NCI-H1105 (cell line): ENCODE measurements at regions not wholly inside any gene's neighbourhood (a gene's known extent, or its start where the extent isn't known, plus 50 kb on each side); places are given as distances from the start of the nearest gene placed in this dataset.

ENCODE experiments used
- DNase-seq: peaks from one replicate; lab custom pipeline; 2025; lab: John Stamatoyannopoulos, UW

DNA sequence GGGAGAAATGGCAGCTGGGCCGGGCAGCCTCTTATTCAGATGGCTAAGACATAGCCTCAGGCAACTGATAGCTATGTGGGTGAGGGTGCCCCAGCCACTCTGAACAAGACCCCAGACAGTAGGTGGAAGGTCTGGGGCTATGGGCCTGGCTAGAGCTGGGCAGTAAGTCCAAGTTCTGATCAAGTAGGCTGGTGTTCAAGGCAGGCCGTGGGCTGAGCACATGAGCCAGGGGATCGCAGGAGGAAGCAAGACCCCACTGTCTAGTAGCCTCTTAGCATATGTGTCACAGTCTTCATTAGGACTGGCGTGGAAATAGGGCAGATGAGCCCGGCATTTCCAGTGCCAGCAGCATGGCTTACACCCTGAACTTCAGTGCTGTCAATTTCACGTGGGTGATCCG lies 192.1 kb downstream of the ADAMTS15 start:
- no peak for DNase-seq

DNA sequence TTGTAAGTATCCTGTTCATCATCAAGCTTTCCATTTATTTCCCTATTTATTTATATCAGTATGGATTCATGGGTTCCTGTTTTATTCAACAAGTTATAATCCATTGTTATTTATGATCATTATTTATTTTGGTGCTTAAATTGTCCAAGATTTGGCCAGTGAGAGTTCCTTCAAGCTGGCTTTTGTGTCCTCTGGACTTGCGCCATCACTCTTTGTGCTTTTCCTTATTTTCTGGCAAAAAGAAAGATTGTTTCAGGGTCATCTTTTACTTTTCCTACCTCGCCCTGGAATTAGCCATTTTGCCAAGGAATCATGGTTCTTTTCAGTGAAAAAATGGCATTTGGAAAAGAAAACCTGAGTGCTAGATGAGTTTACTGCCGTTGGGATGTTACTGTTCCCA lies 193.4 kb downstream of the ADAMTS15 start:
- DNase-seq: no peak

DNA sequence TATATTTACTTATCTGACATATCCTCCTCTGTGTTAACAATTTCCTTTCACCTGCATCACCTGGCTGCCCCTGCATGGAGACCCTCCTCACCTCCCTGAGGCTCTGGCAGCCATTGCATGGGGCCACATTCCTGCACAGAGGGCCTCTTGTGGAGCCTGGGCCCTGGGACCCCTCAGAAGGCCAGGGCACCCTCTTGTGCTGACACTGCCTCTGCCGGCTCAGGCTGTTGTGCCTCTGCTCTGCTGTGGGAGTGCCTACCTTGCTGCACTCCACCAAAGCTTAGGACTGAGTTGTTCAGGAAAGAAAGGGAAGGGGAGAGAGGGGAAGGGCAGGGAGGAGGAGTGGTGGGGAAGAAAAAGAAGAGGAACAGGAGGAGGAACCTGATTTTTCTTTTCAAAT lies 194.5 kb downstream of the ADAMTS15 start:
- no peak for DNase-seq

DNA sequence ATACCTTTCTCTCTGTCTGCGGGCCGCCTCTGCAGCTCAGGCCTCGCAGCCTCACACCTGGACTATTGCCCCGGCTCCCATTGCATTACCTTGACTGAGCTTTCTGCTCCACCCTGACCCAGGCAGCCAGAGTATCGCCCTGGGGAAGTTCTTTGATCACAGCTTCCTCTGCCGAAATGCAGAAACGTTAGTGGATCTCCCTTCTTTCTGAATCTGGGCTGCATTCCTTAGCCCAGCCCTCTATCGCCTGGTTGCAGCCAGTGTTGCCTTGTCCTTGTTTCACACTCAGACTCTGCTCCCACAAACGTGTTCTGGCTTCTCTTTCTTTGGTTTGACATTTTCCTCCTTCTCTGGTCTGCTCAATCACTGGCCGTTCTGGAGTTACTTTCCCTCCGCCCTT lies 195.7 kb downstream of the ADAMTS15 start:
- DNase-seq: no peak

DNA sequence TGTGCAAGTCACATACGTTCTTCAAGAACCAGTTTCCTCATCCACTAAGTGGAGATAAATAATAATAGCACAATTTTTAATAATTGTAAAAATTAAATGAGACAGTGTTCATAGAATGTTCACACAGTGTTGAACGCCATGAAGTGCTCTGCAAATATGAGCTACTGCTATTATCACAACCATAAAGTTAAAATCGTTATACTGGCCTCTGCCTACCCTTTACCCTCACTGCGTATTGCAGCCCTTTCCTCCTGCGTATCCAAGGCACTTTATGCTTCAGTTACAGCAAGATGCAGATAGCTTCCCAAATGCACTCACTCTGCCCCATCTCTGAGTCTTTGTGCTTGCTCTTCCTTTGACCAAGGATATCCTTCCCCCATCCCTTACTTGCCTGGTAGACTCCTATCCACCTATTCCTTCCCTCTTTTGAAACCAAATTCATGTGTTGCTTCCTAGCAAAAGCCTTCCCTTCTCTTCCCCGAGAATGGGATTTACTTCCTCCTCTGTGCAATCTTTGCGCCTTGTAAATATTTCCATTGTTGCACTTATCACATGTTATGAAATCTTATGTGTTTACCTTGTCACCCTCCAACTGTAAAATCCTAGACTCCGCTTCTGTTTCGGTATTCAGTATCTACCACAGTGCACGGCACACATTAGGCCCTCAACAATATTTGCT lies 196.9 kb downstream of the ADAMTS15 start:
- DNase-seq: no peak

DNA sequence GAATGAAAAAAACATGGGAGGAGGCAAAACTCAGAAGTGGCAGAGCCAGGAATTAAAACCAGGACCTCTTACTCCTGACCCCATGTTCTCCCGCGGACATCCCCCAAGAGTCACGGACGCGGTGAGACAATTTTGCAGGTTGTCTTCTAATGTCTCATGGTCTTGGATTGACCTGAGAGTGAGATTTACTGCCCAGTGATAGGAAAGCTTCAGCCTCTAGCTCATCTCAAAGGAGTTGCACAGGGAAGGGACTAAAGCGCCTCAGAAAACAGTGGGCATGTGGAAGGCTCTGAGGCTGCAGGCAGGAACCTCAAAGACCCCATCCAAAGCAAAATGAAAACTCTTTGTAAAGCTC lies 197.4 kb downstream of the ADAMTS15 start:
- no peak for DNase-seq

DNA sequence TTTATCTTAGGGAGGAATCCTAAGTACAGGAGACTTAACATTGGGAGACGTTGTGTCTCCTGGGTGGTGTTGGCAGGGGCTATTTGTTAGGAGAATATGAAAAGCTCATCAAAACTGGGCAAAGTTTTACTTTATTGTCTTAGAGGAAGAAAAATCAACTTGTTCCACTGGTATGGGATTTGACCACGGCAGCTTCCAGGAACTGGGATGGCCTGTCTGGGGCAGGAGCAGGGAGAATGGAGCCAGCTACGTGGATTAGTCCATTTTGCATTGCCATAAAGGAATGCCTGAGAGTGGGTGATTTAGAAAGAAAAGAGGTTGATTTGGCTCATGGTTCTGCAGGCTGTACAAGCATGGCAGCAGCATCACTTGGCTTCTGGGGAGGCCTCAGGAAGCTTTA lies 198.4 kb downstream of the ADAMTS15 start:
- no peak for DNase-seq

DNA sequence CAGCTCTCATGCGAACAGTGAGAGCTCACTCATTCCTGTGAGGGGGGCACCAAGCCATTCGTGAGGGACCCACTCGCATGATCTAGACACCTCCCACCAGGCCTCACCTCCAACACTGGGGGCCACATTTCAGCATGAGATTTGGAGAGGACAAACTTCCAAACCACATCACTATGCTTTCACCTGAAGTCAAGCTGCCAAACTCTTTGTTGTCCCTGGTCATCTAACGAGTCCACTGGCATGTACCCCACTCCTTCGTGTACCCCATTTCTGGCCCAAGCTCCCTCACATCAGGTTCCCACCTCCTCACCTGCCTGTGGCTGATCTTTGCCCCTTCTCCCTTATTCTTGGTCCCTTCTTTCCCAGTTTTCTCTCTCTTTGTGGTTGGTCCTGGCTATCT lies 198.9 kb downstream of the ADAMTS15 start:
- DNase-seq: no peak

DNA sequence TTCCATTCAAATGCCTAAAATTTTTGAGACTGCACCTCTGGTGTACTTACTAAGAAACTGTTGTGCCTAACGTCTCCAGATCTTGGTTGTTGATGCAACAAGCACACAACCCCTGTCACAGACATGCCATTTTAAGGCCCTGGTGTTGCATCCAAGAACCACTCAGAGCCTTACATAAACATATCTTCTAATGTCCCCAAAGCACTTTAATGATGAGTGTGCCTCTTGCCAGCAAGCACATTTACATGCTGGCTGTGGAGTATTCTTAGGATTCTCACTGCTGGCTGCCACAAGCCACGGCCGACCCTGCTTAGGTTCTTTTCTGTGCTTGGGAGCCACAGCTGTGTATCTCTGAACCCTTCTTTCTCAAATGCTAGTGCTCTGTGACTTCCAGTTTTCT lies 201.4 kb downstream of the ADAMTS15 start:
- no peak for DNase-seq

DNA sequence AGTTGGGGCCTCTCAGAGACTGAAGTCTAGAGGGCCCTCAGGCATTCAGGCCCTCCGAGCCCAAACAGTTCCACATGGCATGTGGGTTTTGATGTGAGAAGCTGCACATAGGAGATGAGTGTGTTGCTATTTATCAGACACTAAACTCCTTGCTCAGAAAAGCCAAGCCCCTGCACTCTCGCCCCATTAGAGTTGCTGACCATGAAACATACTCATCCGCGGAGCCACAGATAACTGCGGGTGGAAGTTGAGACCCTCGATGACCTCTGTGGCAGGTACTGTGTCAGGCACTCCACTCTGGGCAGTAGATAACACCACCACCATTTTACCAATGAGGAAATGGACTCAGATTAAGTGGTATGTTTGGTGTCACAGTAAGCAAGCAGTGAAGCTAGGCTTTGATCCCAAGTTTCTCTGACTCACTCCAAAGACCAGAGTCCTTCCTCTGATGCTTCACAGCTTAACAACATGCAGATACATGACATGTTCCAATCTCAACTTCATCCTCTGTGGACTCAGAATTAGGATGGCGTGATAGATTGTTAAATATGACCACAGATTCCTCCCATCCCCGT lies 202.1 kb downstream of the ADAMTS15 start:
- no peak for DNase-seq

DNA sequence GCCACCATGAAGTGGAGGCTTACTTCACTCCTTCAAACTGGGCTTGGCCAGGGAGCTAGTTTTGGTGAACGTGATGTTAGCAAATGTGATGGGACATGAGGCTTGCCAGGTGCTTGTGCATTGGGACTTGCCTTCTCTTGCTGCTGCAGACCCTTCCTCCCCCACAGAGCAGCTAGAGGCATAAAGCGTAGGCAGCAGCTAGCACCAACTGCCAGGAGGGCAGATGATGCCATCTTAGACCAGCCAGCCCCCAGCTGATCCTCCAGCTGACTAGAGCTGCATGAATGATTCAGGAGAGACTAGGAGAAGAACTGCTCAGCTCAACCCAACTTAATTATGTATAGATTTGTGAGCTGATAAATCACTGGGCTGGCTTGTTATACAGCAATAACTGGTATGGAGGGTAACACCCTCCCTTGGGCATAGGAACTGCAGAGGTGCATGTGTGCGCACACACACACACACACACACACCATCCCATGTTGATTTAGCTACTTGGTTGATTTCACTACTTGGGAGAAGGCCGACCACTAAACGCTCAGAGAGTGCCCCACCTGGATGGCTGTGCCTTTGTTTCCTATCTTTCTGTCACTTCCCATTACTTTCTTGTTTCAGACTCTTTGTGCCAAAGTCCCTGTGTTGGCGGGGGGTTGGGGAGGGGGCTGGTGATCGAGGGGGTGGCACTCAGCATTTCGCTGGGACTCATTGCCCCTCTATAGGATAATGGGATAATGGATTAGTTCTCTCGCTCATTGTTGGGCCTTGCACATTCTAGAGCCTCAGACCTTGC lies 202.8 kb downstream of the ADAMTS15 start:
- no peak for DNase-seq

DNA sequence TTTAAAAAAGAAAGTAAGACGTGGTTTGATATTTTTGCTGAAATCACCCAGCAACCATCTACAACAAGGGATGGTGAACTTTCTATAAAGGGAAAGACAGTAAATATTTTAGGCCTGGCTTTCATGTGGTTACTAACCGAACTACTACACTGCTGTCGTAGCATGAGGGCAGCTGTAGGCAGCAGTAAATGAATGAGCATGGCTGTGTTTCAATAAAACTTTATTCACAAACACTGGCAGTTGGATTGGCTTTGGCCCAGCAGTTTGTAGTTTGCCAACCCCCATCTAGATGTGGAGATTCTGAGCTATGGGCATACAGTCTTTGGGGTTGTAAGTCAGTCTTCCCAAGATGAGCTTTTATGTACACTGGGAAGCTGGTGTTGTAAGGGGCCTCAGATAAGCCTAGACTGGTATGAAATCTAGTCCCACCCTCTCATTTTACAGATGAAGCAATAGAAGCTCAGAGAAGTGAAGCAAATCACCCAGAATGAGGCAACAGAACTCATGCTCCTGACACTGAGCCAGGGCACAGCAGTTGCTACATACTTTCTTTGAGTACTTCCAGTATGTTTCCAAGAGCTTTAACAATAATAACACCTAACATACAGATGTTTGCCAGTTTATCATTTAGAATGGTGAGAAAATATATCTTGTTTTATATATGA lies 204.4 kb downstream of the ADAMTS15 start:
- no peak for DNase-seq

DNA sequence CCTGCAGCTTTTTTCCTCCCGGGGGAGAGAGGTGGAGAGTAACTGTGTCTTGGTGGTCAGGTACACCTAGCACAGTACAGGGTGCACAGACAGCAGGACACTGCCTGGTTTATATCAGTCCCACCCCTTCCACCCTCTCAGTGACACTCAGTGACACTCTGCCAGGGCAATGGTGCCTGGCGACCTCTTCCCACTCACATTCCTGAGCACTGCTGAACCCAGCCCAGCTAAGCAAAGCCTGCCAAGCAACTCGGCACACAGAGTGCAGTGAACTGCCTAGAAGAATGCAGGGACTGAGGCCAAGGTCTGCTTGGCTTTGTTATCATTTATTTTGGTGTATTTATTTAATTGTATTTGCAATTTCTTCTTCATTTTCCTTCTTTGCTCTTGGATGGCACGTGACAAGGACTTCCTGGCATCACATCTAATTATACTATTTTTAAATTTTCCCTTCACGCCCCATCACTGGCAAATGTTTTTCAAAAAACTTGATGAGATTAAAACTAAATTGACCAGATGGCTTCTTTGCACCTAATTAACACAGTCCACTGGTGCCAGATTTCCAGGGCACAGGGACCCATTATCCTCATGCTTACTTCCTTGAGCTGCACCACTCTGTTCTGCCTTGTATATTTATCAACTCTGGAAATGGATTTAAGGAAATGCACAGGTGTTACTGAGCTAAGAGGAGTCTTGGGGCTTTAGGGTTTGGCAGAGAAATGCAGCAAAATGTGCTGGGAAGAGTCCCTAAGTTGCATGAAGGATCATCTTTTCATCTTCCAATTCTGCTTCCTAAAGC lies 205.6 kb downstream of the ADAMTS15 start:
- DNase-seq: no peak

DNA sequence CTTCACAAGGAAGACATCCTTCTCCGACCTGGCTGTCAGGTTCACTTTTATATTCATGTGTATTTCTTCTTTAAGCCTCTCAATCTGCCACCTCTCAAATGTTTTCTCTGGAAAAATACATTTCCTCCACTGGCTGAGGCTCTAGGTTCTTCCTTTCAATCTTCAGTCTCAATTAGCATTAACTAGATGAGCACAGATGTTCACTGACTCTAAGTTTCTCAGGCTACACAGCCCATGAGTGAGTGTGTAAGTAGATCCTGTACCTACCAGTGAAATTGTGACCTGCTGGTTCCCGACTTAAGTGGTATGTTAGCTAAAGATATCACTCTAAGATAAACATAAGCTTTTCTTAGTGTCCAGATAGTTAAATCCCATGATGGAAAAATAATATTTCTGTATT lies 206.9 kb downstream of the ADAMTS15 start:
- no peak for DNase-seq

DNA sequence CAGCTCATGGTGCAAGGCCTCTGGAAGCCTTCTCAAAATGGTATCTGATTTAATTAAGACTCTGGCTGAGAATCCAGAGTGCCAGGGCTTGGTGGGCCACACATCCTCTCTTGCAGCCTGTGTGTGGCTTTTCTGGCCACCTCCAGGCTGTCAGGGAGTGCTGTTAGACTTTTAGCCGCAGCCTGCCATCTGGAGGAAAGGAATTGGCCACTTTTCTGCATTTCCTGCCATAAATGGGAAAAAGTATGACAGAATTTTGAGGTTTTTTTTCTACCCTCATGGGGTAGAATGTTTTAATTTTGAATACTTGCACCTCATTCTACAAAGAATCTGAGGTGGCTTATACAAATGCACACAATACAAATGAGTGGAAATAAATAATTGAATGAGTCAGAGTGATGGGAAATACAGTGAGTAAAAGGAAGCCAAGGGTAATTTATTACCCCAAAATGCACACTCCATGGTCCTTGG lies 218.4 kb downstream of the ADAMTS15 start:
- no peak for DNase-seq

DNA sequence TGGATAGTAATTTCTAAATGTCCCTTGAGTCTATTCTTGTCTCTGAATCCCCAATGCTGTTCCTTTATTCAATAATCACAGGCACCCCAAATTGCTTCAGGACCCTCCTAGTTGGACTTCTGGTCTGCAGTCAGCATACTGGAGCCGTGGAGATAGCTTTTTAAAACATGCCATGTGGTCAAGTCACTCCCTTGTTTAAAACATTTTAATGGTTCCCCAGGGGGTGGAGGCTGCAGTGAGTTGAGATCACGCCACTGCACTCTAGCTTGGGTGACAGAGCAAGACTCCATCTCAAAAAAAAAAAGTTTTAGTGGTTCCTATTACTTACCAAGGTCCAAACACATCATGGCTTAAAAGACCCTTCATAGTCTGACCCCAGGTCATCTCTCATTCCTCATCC lies 220.3 kb downstream of the ADAMTS15 start:
- DNase-seq: no peak

DNA sequence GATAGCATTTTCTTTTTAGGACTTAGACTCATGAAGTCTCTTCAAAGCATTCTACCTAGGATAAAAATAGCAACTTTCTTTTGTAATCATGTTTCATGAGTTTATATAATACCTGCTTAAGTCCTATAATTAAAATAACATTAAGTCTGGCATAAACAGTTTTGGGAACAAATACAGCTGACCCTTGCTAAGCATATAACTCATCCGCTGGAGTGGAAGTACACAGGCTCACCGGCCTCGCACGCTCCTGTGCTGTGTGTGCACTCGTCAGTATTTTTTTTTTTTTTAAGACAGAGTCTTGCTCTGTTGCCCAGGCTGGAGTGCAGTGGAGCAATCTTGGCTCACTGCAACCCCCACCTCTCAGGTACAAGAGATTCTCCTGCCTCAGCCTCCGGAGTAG lies 221.8 kb downstream of the ADAMTS15 start:
- DNase-seq: no peak

DNA sequence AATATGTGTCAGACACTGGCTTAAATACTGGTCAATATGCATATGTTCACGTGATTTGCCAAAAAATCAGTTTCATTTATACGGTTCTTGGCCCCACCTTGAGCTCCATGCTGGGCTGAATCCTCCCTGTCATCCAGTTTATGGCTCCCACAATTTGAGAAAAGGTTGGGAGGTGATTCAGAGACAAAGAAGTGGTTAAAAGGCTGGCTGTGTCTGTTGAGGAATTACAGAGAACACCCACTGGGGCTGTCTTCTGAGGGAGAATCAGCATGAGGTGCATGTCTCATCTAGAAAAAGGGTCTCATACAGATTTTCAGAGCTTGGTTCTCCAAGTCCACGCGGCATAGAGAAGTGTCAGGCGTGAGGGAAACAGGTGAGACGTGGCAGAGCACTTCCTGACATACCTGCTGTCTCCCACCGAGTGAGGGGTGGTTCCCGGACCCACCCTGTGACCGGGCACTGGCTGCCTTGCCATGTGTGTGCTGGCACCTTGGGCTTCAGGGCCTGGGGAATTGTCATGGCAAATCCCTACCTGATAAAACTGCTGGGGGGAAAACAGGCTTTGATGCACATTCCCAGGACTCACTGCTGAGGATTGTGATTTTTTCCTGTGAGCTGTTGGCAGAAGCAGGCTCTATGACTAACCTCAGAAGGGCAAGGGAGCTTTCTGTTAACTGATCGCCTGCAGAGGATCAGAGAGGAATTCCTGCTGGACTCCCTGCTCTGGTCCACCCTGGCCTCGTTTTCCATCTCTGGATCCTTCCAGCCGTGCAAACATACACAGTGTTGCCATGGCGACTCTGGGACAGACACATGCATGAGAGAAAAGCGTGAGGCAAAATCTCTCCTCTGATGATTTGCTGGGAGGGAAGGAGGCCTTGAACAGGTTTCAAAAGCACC lies 223.6 kb downstream of the ADAMTS15 start:
- peak; percentile 17 for DNase-seq

DNA sequence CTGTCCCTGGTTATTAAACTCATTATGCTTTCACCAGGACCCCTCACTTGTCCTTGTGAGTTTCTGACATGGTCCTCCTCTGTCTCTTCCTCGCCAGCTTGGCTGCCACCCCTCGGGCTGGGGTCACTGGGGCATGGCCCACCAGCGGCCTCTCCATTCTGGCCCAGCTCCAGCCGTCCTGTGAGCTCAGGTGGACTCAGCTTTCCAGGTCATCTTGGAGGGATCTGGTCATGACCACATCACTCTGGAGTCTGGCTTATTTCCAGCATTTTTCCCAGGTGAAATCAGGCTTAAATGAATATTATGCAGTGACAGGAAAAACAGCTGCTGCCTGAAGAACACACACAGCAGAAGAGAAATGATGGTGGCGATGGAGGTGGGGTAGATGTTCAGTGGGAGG lies 224.5 kb downstream of the ADAMTS15 start:
- no peak for DNase-seq

DNA sequence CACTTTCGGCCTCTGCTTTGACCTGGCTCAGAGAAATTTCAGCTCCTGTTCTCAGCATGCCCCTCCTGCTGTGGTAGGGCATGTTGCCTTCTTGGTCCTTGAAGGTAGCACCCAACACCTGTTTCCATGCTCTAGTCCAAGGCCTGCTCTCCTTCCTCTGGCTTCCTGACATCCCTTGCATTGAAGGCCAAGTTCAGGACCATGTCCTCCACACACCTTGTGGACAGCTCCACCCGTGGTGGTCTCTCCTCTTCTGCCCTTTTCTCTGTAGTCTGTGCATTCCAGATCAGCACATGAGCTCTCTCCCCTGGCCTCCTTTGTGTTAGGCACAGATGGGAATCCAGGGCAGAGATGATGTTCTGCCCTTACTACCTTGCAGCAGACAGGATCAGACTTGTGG lies 225.3 kb downstream of the ADAMTS15 start:
- DNase-seq: no peak

DNA sequence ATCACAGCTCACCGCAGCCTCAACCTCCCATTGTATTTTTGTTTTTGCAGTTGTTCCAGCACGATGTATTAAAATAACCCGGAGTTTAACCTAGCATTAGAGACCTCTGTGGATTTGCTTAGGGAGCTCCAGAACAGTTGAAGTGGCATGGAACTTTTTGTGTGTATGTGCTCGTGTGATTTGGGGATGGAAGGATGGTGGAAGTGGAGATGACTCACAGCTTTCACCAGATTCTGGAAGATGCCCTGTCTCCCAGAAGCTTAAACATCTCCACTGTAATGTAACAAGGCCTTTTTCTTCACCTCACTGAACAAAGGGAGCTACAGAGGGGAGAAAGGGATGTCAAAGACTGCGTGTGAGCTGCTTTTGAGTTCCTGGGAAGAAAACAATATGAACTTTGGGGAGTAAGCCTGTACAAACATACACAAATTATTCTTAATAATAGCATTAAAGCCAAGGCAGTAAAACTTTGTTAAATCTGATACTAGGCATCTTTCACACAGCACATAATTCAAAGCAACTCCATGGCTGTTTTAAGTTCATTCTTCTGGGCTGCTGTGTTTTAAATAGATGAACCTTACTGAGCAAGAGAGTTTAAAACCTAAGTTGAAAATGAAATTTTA lies 226.4 kb downstream of the ADAMTS15 start:
- DNase-seq: no peak
